HL-60 (cell line): ENCODE measurements at regions not wholly inside any gene's neighbourhood (a gene's known extent, or its start where the extent isn't known, plus 50 kb on each side); places are given as distances from the start of the nearest gene placed in this dataset.

Experiments used
- DNase-seq, 2 experiments: peaks; one replicate each; pipeline ENCODE4 v3.0.0-alpha.2; 2010 to 2020; ENCODE audit warnings: low read depth in 1 of 2, low spot score in 1 of 2
- H3K27ac ChIP-seq: fragments of 250-450 bp; sonication (Bioruptor Pico); replicated peaks from 2 replicates; pipeline ENCODE4 v1.5.1; 2020; ENCODE audit warnings: mild to moderate bottlenecking, moderate library complexity
- H3K27me3 ChIP-seq: fragments of 250-450 bp; sonication (Bioruptor Pico); 2 replicates; pipeline ENCODE4 v1.5.1; 2021; ENCODE audit warnings: mild to moderate bottlenecking, moderate library complexity; ENCODE audit not compliant: insufficient read depth, poor library complexity, severe bottlenecking
- H3K4me3 ChIP-seq: replicated peaks from 2 replicates; pipeline ENCODE4 v1.5.1; 2011; ENCODE audit warnings: mild to moderate bottlenecking, control low read depth, low read length; ENCODE audit not compliant: insufficient read depth
- CTCF ChIP-seq: IDR thresholded peaks from one replicate; pipeline ENCODE4 v1.5.1; 2011; ENCODE audit warnings: low read length, control low read depth, inconsistent platforms; ENCODE audit not compliant: insufficient read depth
- GABPA ChIP-seq: IDR thresholded peaks from 2 replicates; pipeline ENCODE4 v1.6.1; 2012; ENCODE audit warnings: low read depth
- POLR2AphosphoS5 ChIP-seq: IDR thresholded peaks from 2 replicates; pipeline ENCODE4 v1.6.1; 2012; ENCODE audit warnings: low read depth
- REST ChIP-seq: IDR thresholded peaks from 2 replicates; pipeline ENCODE4 v1.6.1; 2012; ENCODE audit warnings: low read depth; ENCODE audit not compliant: insufficient replicate concordance
- SPI1 ChIP-seq: IDR thresholded peaks from 2 replicates; pipeline ENCODE4 v1.6.1; 2012; ENCODE audit warnings: low read depth, mild to moderate bottlenecking, borderline replicate concordance

GRCh38 chr4:12173496-12173895, 744.8 kb upstream of the HS3ST1 start:
- H3K4me3 ChIP-seq = no peak overlapping the region
- H3K27ac ChIP-seq = no peak overlapping the region
- H3K27me3 ChIP-seq = no peaks in the 10 kb centered on the region
- TF ChIP-seq POLR2AphosphoS5 (no peak), CTCF (no peak), SPI1 (no peak), REST (no peak), GABPA (no peak)
- DNase-seq = no peak

GRCh38 chr4:12172198-12172973, 743.7 kb upstream of the HS3ST1 start:
- DNase-seq = no peak
- Histone ChIP-seq H3K27ac (no peak overlapping the region), H3K27me3 (no peaks in the 10 kb centered on the region), H3K4me3 (no peak overlapping the region)
- TF ChIP-seq GABPA (no peak), CTCF (no peak), POLR2AphosphoS5 (no peak), SPI1 (no peak), REST (no peak)

GRCh38 chr4:12170308-12170707, 741.6 kb upstream of the HS3ST1 start:
- TF ChIP-seq SPI1 (no peak), CTCF (no peak)
- H3K27ac ChIP-seq = no peak overlapping the region

GRCh38 chr4:12165616-12166015, 736.9 kb upstream of the HS3ST1 start:
- peak in 1 of 2 experiments; percentile 4 for DNase-seq
- Histone ChIP-seq H3K27ac (no peak overlapping the region), H3K27me3 (no peaks in the 10 kb centered on the region), H3K4me3 (no peak overlapping the region)
- no peak for TF ChIP-seq SPI1
- TF ChIP-seq GABPA = no peak
- no peak for TF ChIP-seq REST
- TF ChIP-seq POLR2AphosphoS5 = no peak
- no peak for TF ChIP-seq CTCF

More at GRCh38 chr4:12170308-12170707, 741.6 kb upstream of the HS3ST1 start:
- no peak for DNase-seq
- H3K4me3 ChIP-seq = no peak overlapping the region
- H3K27me3 ChIP-seq = no peaks in the 10 kb centered on the region
